ENCODE measurements at regions not wholly inside any gene's neighbourhood (a gene's known extent, or its start where the extent isn't known, plus 50 kb on each side); places are given as distances from the start of the nearest gene placed in this dataset.

DNA sequence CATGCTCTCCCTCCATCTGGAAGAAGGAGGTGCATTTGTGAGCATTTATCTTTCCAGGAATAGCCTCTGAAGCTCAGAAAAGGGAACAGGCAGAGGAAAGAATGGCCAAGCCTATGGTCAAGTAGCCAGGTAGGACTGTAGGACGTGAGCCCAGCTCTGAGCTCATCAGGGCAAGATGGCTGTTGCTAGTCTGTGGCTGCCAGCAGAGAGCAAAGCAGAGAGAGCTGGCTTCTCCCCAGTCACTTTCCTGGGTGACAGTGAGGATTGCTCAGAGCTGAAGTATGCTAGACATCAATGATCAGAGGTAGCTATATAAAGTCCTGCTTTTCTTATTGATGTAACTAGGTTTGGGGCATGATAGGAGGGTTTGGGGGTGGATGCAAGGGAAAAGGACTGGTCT lies 146.1 kb upstream of the SLC24A5 start:
- no peak overlapping the region for H3K23ac ChIP-seq (ENCODE audit: low read length)
- no peak overlapping the region for H4K8ac ChIP-seq (ENCODE audit: low read depth, low read length)
- H3K56ac ChIP-seq (ENCODE audit: low read length): no peak overlapping the region
- no peak overlapping the region for H2BK15ac ChIP-seq (replicated peaks; ENCODE audit: low read depth)
- H3K36me3 ChIP-seq (ENCODE audit: control insufficient read depth, insufficient read depth, low read length): no peaks in the 10 kb centered on the region
- no peak for DNase-seq
- WGBS (ENCODE audit: extremely low coverage, insufficient coverage, low lambda C conversion rate): no CpG with 5 or more reads among the region's 1 CpG
- H3K79me2 ChIP-seq (ENCODE audit: control insufficient read depth, insufficient read depth, low read length): no peaks in the 10 kb centered on the region
- no peak overlapping the region for H4K5ac ChIP-seq (ENCODE audit: low read length)
- H2BK5ac ChIP-seq (ENCODE audit: low read length): no peak overlapping the region
- no peak overlapping the region for H3K4ac ChIP-seq (ENCODE audit: low read depth, low read length)
- H3K9ac ChIP-seq (ENCODE audit: low read length): no peak overlapping the region
- no peaks in the 10 kb centered on the region for H3K4me1 ChIP-seq (ENCODE audit: control insufficient read depth, low read depth, low read length)
- H3K18ac ChIP-seq (ENCODE audit: low read length): no peak overlapping the region
- peak overlapping the region; percentile 72 for H2AK5ac ChIP-seq (ENCODE audit: low read length)
- H3K4me3 ChIP-seq (ENCODE audit: low read length): no peak overlapping the region
- no peaks in the 10 kb centered on the region for H3K79me1 ChIP-seq (ENCODE audit: low read length)
- no peak overlapping the region for H3K4me2 ChIP-seq (ENCODE audit: low read length)
- H3K27ac ChIP-seq (ENCODE audit: low read depth, low read length): no peak overlapping the region
- H2BK120ac ChIP-seq (ENCODE audit: low read depth, low read length): no peak overlapping the region
- no peaks in the 10 kb centered on the region for H3K27me3 ChIP-seq (ENCODE audit: insufficient read depth, low read length, poor library complexity)

DNA sequence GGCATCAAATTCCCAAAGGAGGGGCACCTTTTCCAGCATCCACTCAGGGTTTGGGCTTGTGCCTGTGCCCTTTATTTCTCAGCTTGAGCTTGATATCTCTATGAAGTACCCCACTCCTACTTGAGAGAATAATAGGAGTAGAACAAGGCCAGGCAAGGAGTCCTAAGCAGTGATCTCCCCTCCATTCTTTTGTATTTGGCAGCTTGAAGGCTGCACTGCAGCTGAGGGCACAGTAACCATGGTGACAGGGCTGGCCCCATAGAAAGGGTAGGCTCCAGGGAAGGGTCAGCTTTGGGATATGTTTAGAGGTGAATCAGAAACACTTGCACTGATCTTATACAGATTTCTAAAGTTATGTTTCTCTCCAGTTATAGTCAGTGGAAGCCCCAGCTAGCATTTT lies 145.4 kb upstream of the SLC24A5 start:
- Histone ChIP-seq H4K5ac (ENCODE audit: low read length) (no peak overlapping the region), H4K8ac (ENCODE audit: low read depth, low read length) (no peak overlapping the region), H3K4me1 (ENCODE audit: control insufficient read depth, low read depth, low read length) (no peaks in the 10 kb centered on the region), H3K56ac (ENCODE audit: low read length) (no peak overlapping the region), H3K36me3 (ENCODE audit: control insufficient read depth, insufficient read depth, low read length) (no peaks in the 10 kb centered on the region), H3K4me2 (ENCODE audit: low read length) (no peak overlapping the region), H3K79me1 (ENCODE audit: low read length) (no peaks in the 10 kb centered on the region), H2BK15ac (replicated peaks; ENCODE audit: low read depth) (no peak overlapping the region), H3K79me2 (ENCODE audit: control insufficient read depth, insufficient read depth, low read length) (no peaks in the 10 kb centered on the region), H3K27ac (ENCODE audit: low read depth, low read length) (no peak overlapping the region), H2AK5ac (ENCODE audit: low read length) (no peak overlapping the region), H2BK5ac (ENCODE audit: low read length) (no peak overlapping the region), H3K23ac (ENCODE audit: low read length) (no peak overlapping the region), H3K27me3 (ENCODE audit: insufficient read depth, low read length, poor library complexity) (no peaks in the 10 kb centered on the region), H2BK120ac (ENCODE audit: low read depth, low read length) (no peak overlapping the region), H3K4me3 (ENCODE audit: low read length) (no peak overlapping the region), H3K18ac (ENCODE audit: low read length) (no peak overlapping the region), H3K4ac (ENCODE audit: low read depth, low read length) (no peak overlapping the region), H3K9ac (ENCODE audit: low read length) (no peak overlapping the region)
- DNase-seq: no peak

DNA sequence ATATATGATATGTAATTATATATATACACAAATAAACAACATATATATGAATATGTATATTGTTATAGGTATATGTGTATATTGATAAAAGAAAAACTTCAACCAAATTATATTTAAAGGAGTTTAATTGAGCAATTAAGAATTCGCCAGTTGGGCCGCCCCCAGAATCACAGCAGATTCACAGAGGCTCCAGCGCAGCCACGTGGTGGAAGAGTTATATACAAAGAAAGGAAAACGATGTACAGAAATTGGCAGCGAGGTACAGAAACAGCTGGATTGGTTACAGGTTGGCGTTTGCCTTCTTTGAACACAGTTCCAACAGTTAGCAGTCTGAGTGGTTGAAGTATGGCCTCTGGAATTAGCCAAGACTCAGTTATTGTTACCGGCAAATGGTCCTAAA lies 137.3 kb upstream of the SLC24A5 start:
- DNase-seq: no peak
- H3K79me1 ChIP-seq (ENCODE audit: low read length): no peaks in the 10 kb centered on the region
- H3K79me2 ChIP-seq (ENCODE audit: control insufficient read depth, insufficient read depth, low read length): no peaks in the 10 kb centered on the region
- H2BK120ac ChIP-seq (ENCODE audit: low read depth, low read length): no peak overlapping the region
- H3K4me2 ChIP-seq (ENCODE audit: low read length): no peak overlapping the region
- H3K27me3 ChIP-seq (ENCODE audit: insufficient read depth, low read length, poor library complexity): no peaks in the 10 kb centered on the region
- H3K27ac ChIP-seq (ENCODE audit: low read depth, low read length): no peak overlapping the region
- H2AK5ac ChIP-seq (ENCODE audit: low read length): no peak overlapping the region
- H3K56ac ChIP-seq (ENCODE audit: low read length): no peak overlapping the region
- H2BK5ac ChIP-seq (ENCODE audit: low read length): no peak overlapping the region
- no peak overlapping the region for H3K9ac ChIP-seq (ENCODE audit: low read length)
- no peak overlapping the region for H4K5ac ChIP-seq (ENCODE audit: low read length)
- no CpG with 5 or more reads among the region's 8 CpGs for WGBS (ENCODE audit: extremely low coverage, insufficient coverage, low lambda C conversion rate)
- H3K4ac ChIP-seq (ENCODE audit: low read depth, low read length): peak overlapping the region; percentile 52
- H3K18ac ChIP-seq (ENCODE audit: low read length): no peak overlapping the region
- H3K23ac ChIP-seq (ENCODE audit: low read length): no peak overlapping the region
- no peak overlapping the region for H4K8ac ChIP-seq (ENCODE audit: low read depth, low read length)
- H2BK15ac ChIP-seq (replicated peaks; ENCODE audit: low read depth): no peak overlapping the region
- H3K36me3 ChIP-seq (ENCODE audit: control insufficient read depth, insufficient read depth, low read length): no peaks in the 10 kb centered on the region
- no peak overlapping the region for H3K4me3 ChIP-seq (ENCODE audit: low read length)
- H3K4me1 ChIP-seq (ENCODE audit: control insufficient read depth, low read depth, low read length): peaks cover 2% of the 10 kb centered on the region

DNA sequence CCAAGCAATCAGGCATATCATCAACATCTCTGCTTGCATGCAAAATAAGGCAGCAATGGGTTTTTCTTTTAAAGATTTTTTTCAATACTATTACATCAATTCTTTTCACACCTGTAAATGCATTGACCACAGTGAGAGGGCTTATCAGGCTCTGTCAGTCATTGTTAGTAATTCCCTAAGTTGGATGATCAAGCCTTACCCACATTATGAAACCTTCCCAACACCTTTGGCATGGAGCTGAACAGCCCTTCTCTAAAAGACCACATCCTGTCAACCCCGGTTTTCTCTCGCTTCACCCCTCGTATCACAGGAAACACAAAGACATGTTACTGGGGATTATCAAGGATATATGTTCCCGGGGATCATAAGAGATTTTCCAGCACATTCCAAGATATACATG lies 135.2 kb upstream of the SLC24A5 start:
- no CpG with 5 or more reads among the region's 4 CpGs for WGBS (ENCODE audit: extremely low coverage, insufficient coverage, low lambda C conversion rate)

DNA sequence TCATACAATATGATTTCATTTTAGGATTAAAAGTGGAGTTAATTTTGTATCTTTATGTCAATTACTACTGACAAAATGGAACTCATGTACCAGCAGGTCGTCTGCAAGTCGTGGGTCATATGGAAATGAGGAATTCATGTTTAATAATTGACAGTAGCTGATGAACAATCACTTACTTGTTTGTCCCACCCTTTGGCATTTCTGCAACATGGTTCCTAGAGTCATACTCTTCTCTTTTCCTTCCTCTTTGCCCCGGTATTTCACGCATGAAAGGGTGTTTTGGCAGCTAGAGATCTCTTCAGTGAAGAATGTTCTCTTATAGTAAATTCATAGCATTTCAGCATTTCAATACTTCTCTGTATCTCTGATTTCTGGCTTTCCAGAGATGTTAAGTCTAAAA lies 133.3 kb upstream of the SLC24A5 start:
- Histone ChIP-seq H3K18ac (ENCODE audit: low read length) (peak overlapping the region; percentile 47), H4K8ac (ENCODE audit: low read depth, low read length) (no peak overlapping the region), H3K56ac (ENCODE audit: low read length) (peak overlapping the region; percentile 56), H3K79me1 (ENCODE audit: low read length) (no peaks in the 10 kb centered on the region), H2BK15ac (replicated peaks; ENCODE audit: low read depth) (no peak overlapping the region), H3K4me3 (ENCODE audit: low read length) (no peak overlapping the region), H3K4me1 (ENCODE audit: control insufficient read depth, low read depth, low read length) (peaks cover 2% of the 10 kb centered on the region), H2BK5ac (ENCODE audit: low read length) (no peak overlapping the region), H3K4ac (ENCODE audit: low read depth, low read length) (no peak overlapping the region), H3K27me3 (ENCODE audit: insufficient read depth, low read length, poor library complexity) (no peaks in the 10 kb centered on the region), H3K36me3 (ENCODE audit: control insufficient read depth, insufficient read depth, low read length) (no peaks in the 10 kb centered on the region), H3K27ac (ENCODE audit: low read depth, low read length) (no peak overlapping the region), H4K5ac (ENCODE audit: low read length) (no peak overlapping the region), H3K23ac (ENCODE audit: low read length) (no peak overlapping the region), H3K9ac (ENCODE audit: low read length) (no peak overlapping the region), H2AK5ac (ENCODE audit: low read length) (no peak overlapping the region), H3K79me2 (ENCODE audit: control insufficient read depth, insufficient read depth, low read length) (no peaks in the 10 kb centered on the region), H2BK120ac (ENCODE audit: low read depth, low read length) (no peak overlapping the region), H3K4me2 (ENCODE audit: low read length) (no peak overlapping the region)
- DNase-seq: no peak
- no CpG with 5 or more reads among the region's 4 CpGs for WGBS (ENCODE audit: extremely low coverage, insufficient coverage, low lambda C conversion rate)

More for the DNA sequence above, 135.2 kb upstream of the SLC24A5 start:
- Histone ChIP-seq H3K36me3 (ENCODE audit: control insufficient read depth, insufficient read depth, low read length) (no peaks in the 10 kb centered on the region), H2AK5ac (ENCODE audit: low read length) (no peak overlapping the region), H2BK5ac (ENCODE audit: low read length) (no peak overlapping the region), H2BK15ac (replicated peaks; ENCODE audit: low read depth) (peak overlapping the region; percentile 38), H4K5ac (ENCODE audit: low read length) (peak overlapping the region; percentile 40), H3K56ac (ENCODE audit: low read length) (peak overlapping the region; percentile 5), H3K4me2 (ENCODE audit: low read length) (no peak overlapping the region), H3K27ac (ENCODE audit: low read depth, low read length) (no peak overlapping the region), H3K4me1 (ENCODE audit: control insufficient read depth, low read depth, low read length) (peaks cover 2% of the 10 kb centered on the region), H3K23ac (ENCODE audit: low read length) (no peak overlapping the region), H3K4ac (ENCODE audit: low read depth, low read length) (no peak overlapping the region), H3K79me1 (ENCODE audit: low read length) (no peaks in the 10 kb centered on the region), H3K79me2 (ENCODE audit: control insufficient read depth, insufficient read depth, low read length) (no peaks in the 10 kb centered on the region), H2BK120ac (ENCODE audit: low read depth, low read length) (no peak overlapping the region), H3K9ac (ENCODE audit: low read length) (no peak overlapping the region), H4K8ac (ENCODE audit: low read depth, low read length) (no peak overlapping the region), H3K27me3 (ENCODE audit: insufficient read depth, low read length, poor library complexity) (no peaks in the 10 kb centered on the region), H3K4me3 (ENCODE audit: low read length) (no peak overlapping the region), H3K18ac (ENCODE audit: low read length) (no peak overlapping the region)
- DNase-seq: no peak

DNA sequence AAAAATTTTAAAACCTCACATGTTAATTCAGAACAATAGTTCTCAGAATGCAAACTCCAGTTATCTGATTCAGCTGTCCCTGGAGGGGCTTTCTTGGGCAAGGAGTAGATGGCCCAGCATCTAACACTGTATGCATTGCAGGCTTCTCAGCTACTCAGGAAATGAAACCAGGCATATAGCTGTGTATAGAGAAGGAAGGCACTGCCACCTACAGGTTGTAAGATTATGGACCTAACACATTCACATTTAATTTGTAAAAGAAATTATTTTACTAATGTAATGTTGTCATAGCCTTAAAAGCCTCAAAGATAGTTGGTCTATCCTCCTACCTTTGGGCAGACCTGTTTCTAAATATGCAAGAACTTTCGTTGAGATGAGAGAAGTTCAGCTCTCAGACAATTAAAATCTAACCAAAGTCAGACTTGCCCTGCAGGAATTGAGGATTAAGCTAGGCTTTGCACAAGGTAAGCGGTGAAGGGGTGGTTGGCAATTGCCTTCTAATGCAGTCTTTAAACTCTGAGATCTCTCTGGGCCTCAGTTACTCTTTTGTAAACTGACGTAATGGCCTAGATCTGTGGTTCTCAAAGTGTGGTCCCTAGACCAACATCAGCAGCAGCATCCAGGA lies 132.8 kb upstream of the SLC24A5 start:
- Histone ChIP-seq H3K4me2 (ENCODE audit: low read length) (no peak overlapping the region), H3K36me3 (ENCODE audit: control insufficient read depth, insufficient read depth, low read length) (no peaks in the 10 kb centered on the region), H4K8ac (ENCODE audit: low read depth, low read length) (no peak overlapping the region), H3K79me2 (ENCODE audit: control insufficient read depth, insufficient read depth, low read length) (no peaks in the 10 kb centered on the region), H3K4me1 (ENCODE audit: control insufficient read depth, low read depth, low read length) (peaks cover 2% of the 10 kb centered on the region), H3K27ac (ENCODE audit: low read depth, low read length) (no peak overlapping the region), H3K4me3 (ENCODE audit: low read length) (no peak overlapping the region), H2BK120ac (ENCODE audit: low read depth, low read length) (no peak overlapping the region), H4K5ac (ENCODE audit: low read length) (no peak overlapping the region), H2BK15ac (replicated peaks; ENCODE audit: low read depth) (no peak overlapping the region), H3K18ac (ENCODE audit: low read length) (no peak overlapping the region), H2AK5ac (ENCODE audit: low read length) (no peak overlapping the region), H3K56ac (ENCODE audit: low read length) (no peak overlapping the region), H3K27me3 (ENCODE audit: insufficient read depth, low read length, poor library complexity) (no peaks in the 10 kb centered on the region), H3K23ac (ENCODE audit: low read length) (no peak overlapping the region), H3K9ac (ENCODE audit: low read length) (no peak overlapping the region), H2BK5ac (ENCODE audit: low read length) (no peak overlapping the region), H3K79me1 (ENCODE audit: low read length) (no peaks in the 10 kb centered on the region), H3K4ac (ENCODE audit: low read depth, low read length) (no peak overlapping the region)
- DNase-seq: peak; percentile 86
- WGBS (ENCODE audit: extremely low coverage, insufficient coverage, low lambda C conversion rate): no CpG with 5 or more reads among the region's 3 CpGs
